C4-2B (cell line): ENCODE measurements at regions not wholly inside any gene's neighbourhood (a gene's known extent, or its start where the extent isn't known, plus 50 kb on each side); places are given as distances from the start of the nearest gene placed in this dataset.

Experiments used
- ZFX ChIP-seq: fragments of 450-650 bp; IDR thresholded peaks from 2 replicates; pipeline ENCODE4 v1.6.1; 2017
- TF ChIP-seq, protein P1 (sequence below): fragments of 450-650 bp; conservative IDR thresholded peaks from 2 replicates; pipeline ENCODE4 v1.5.1; 2017; ENCODE audit warnings: mild to moderate bottlenecking

- TF ChIP-seq, protein P1, sequence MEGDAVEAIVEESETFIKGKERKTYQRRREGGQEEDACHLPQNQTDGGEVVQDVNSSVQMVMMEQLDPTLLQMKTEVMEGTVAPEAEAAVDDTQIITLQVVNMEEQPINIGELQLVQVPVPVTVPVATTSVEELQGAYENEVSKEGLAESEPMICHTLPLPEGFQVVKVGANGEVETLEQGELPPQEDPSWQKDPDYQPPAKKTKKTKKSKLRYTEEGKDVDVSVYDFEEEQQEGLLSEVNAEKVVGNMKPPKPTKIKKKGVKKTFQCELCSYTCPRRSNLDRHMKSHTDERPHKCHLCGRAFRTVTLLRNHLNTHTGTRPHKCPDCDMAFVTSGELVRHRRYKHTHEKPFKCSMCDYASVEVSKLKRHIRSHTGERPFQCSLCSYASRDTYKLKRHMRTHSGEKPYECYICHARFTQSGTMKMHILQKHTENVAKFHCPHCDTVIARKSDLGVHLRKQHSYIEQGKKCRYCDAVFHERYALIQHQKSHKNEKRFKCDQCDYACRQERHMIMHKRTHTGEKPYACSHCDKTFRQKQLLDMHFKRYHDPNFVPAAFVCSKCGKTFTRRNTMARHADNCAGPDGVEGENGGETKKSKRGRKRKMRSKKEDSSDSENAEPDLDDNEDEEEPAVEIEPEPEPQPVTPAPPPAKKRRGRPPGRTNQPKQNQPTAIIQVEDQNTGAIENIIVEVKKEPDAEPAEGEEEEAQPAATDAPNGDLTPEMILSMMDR: no peak
- no peak for TF ChIP-seq ZFX
Observed at GRCh38 chr2:16861111-16861510, 195.5 kb upstream of the CYRIA start.
